ENCODE measurements at regions not wholly inside any gene's neighbourhood (a gene's known extent, or its start where the extent isn't known, plus 50 kb on each side); places are given as distances from the start of the nearest gene placed in this dataset.
"Not testable (repeated sequence)": the region's sequence is repeated elsewhere in the genome, so short reads cannot be mapped to it uniquely, and the experiment has no call there.

GRCh38 chr13:96934889-96935489, 59.3 kb downstream of the OXGR1 start:
- no peak for DNase-seq (ENCODE audit: low spot score)

DNA sequence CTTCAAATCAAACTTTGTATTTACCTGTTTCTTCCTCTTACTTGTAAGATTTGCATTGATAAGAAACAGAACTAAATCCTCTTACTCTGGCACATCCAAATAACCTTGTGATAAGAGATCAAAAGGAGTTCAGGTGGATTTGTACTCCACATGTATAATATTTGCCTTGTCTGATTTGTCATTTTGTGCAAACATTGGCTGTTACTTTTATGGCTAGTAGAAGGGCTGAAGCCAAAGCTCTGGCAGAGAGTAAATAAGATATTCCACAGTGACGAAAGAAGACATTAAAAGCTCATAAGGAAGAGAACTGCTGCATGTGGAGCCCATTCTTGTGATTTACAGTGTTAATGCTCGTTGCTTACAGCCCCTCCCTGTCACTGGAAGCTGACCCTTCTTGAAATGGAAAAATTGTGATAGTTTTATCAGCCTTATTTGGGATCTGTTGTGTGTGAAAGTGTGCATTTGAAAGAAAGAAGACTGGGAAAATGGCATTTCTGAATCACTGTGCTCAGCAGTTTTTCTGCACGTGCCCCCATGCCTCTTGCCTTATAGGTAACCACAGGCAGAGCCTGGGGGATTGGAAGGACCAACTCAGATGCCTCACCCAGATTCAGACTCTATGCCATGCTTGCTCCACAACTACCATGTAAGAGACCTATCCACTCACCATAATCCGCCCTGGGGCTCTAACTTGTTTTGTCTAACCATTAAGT, 68.2 kb downstream of the OXGR1 start:
- no peak for DNase-seq (ENCODE audit: low spot score)

- DNase-seq (ENCODE audit: low spot score): no peak
Measured at GRCh38 chr13:96925477-96925876, 68.8 kb downstream of the OXGR1 start.

- DNase-seq (ENCODE audit: low spot score): not testable (repeated sequence)
Measured at GRCh38 chr13:96918861-96919631, 75.2 kb downstream of the OXGR1 start.

DNA sequence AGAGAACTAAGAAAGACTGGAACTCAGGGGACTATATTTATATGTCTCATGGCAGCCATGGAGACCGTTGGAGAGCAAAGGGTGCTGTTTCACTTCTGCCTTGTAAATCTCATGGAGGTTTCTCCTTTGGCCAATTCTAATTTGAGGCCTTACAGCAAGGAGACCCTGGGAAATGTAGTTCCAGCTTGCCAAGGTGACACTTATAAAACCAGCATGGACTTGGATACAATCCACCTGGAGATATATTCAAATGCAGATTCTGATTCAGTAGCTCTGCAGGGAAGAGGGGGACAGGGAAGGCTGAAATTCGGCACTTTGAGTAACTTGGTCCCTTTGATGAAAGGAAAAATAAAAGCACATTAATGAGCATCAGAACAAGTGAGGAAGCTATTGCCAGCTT, 90.0 kb downstream of the OXGR1 start:
- no peak for DNase-seq (ENCODE audit: low spot score)

GRCh38 chr13:96903085-96903484, 91.2 kb downstream of the OXGR1 start:
- no peak for DNase-seq (ENCODE audit: low spot score)

DNA sequence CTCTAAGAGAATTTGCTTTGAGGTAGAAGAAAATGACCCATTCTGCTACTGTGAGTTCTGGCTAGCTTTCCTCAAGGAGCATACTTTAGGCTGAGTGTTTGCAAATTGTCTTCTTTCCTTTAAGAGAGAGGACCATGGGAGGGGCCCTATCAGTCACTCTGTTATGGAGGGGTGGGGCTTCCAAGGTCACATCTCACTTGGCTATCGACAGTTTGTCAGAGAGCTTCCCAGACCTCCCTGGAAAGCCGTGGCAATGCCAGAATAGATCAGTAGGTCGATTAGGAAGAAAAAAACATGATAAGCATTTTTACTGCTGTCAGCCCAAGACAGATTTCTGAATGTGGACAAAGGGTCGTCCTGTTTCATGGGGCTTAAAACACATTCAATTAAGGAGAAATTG, 93.3 kb downstream of the OXGR1 start:
- peak; percentile 30 for DNase-seq (ENCODE audit: low spot score)

- peak; percentile 46 for DNase-seq (ENCODE audit: low spot score)
Measured at GRCh38 chr13:96899946-96900345, 94.3 kb downstream of the OXGR1 start.

DNA sequence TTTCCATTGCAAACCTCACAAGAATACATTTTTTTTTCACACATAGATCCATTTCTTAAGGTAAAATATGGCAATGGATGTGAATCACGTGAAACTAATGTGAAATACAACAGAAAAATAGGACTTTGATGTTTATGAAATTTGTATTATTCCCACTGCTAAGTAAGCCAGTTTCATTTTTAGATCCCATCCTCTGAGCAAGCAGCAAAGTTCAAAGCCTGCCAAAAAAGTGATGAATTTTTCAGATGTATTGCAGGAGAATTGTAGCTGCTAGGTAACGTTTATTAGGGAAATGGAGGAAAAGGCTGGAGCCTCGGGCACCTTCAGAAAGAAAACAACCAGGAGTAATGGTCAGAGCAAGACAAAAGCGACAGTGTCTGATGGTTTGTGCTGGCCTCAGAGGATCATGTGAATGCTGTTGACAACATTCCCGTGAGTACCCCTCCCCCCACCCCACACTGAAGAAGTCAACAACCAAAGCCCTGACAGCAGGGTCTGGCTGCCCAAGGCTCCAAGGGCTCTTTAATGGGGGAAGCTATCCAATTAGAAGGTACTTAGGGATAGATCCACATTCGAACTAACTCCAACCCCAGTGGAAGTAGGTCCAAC, 95.5 kb downstream of the OXGR1 start:
- DNase-seq (ENCODE audit: low spot score): no peak

- DNase-seq (ENCODE audit: low spot score): no peak
Measured at GRCh38 chr13:96898212-96898611, 96.1 kb downstream of the OXGR1 start.
